SK-N-SH (cell line): ENCODE measurements at regions not wholly inside any gene's neighbourhood (a gene's known extent, or its start where the extent isn't known, plus 50 kb on each side); places are given as distances from the start of the nearest gene placed in this dataset.

ENCODE experiments used
- CTCF ChIA-PET: fragments of 300-600, 350-600 bp; formaldehyde crosslinking; extraction: SDS; loops from one replicate; lab custom pipeline; 2021; lab: Yijun Ruan, JAX
- POLR2A ChIA-PET: fragments of 350-600 bp; sonication (Branson Sonifier 250); formaldehyde crosslinking; extraction: SDS; loops from one replicate; lab custom pipeline; 2020; ENCODE audit warnings: antibody characterized with exemption, inconsistent platforms; lab: Yijun Ruan, JAX
- DNase-seq: peaks from one replicate; pipeline ENCODE4 v3.0.0; 2012
- H2AFZ ChIP-seq: fragments of 200-600 bp; sonication (generic); 2 replicates; pipeline ENCODE4 v1.8.1; 2016; ENCODE audit warnings: antibody characterized with exemption, mild to moderate bottlenecking, low read depth
- H3F3A ChIP-seq: fragments of 200-600 bp; sonication (generic); replicated peaks from 2 replicates; pipeline ENCODE3; 2016; ENCODE audit warnings: antibody characterized with exemption, mild to moderate bottlenecking; ENCODE audit not compliant: insufficient read depth
- H3K27ac ChIP-seq, 2 experiments: fragments of 200-500 bp in 1 of 2; fragments of 200-600 bp in 1 of 2; sonication (Bioruptor generic) in 1 of 2; sonication (generic), shearing (Covaris generic) in 1 of 2; 2 replicates each; pipeline versions ENCODE4 v1.5.1 to v1.6.1; 2014 to 2016; ENCODE audit warnings: low read depth in 2 of 2, inconsistent platforms in 1 of 2, low read length in 1 of 2, mild to moderate bottlenecking in 1 of 2, mixed read lengths in 1 of 2
- H3K27me3 ChIP-seq: fragments of 200-600 bp; sonication (generic), shearing (Covaris generic); 2 replicates; pipeline ENCODE4 v1.6.1; 2016; ENCODE audit warnings: mixed run types; ENCODE audit not compliant: insufficient read depth
- H3K36me3 ChIP-seq, 2 experiments: fragments of 200-500 bp in 1 of 2; fragments of 200-600 bp in 1 of 2; sonication (Bioruptor generic) in 1 of 2; sonication (generic) in 1 of 2; replicated peaks in 1 of 2; 2 replicates each; pipeline versions ENCODE3 to v1.5.1; 2014 to 2016; ENCODE audit warnings: low read length in 1 of 2, mild to moderate bottlenecking in 1 of 2; ENCODE audit not compliant: insufficient read depth in 2 of 2, control insufficient read depth in 1 of 2
- H3K4me1 ChIP-seq, 2 experiments: fragments of 200-500 bp in 1 of 2; fragments of 200-600 bp in 1 of 2; sonication (Bioruptor generic) in 1 of 2; sonication (generic), shearing (Covaris generic) in 1 of 2; 2 replicates each; pipeline versions ENCODE4 v1.5.1 to v1.6.1; 2014 to 2016; ENCODE audit warnings: low read depth in 1 of 2, low read length in 1 of 2, mixed run types in 1 of 2; ENCODE audit not compliant: insufficient read depth in 2 of 2, control insufficient read depth in 1 of 2
- H3K4me2 ChIP-seq: fragments of 200-600 bp; sonication (generic), shearing (Covaris generic); 2 replicates; pipeline ENCODE4 v1.6.1; 2017; ENCODE audit warnings: mixed run types
- H3K4me3 ChIP-seq, 2 experiments: fragments of 200-500 bp in 1 of 2; fragments of 200-600 bp in 1 of 2; sonication (Bioruptor generic) in 1 of 2; sonication (generic), shearing (Covaris generic) in 1 of 2; 2 replicates each; pipeline versions ENCODE4 v1.5.1 to v1.8.1; 2014 to 2016; ENCODE audit warnings: low read depth in 2 of 2, inconsistent platforms in 1 of 2, low read length in 1 of 2, mild to moderate bottlenecking in 1 of 2, mixed read lengths in 1 of 2, moderate library complexity in 1 of 2
- H3K79me2 ChIP-seq: fragments of 200-600 bp; sonication (generic); 2 replicates; pipeline ENCODE4 v1.8.1; 2017; ENCODE audit warnings: mild to moderate bottlenecking; ENCODE audit not compliant: insufficient read depth
- H3K9ac ChIP-seq: fragments of 200-600 bp; sonication (generic); 2 replicates; pipeline ENCODE4 v1.6.1; 2017; ENCODE audit warnings: mixed run types
- H3K9me2 ChIP-seq: fragments of 200-600 bp; sonication (generic); 2 replicates; pipeline ENCODE4 v1.6.1; 2017; ENCODE audit warnings: mixed run types
- H3K9me3 ChIP-seq: fragments of 200-600 bp; sonication (generic); 2 replicates; pipeline ENCODE4 v1.6.1; 2017; ENCODE audit warnings: mixed run types, mild to moderate bottlenecking, moderate library complexity
- H4K20me1 ChIP-seq: fragments of 200-600 bp; sonication (generic); 2 replicates; pipeline ENCODE4 v1.6.1; 2017; ENCODE audit warnings: mild to moderate bottlenecking, mixed run types; ENCODE audit not compliant: insufficient read depth
- CTCF ChIP-seq: fragments of 200-600 bp; sonication (generic); IDR thresholded peaks from 2 replicates; pipeline ENCODE4 v1.6.1; 2017; ENCODE audit warnings: antibody characterized with exemption, mild to moderate bottlenecking, moderate library complexity
- GABPA ChIP-seq: IDR thresholded peaks from 2 replicates; pipeline ENCODE4 v1.4.0; 2012; ENCODE audit warnings: low read depth, mild to moderate bottlenecking
- GATA2 ChIP-seq: sonication (generic); formaldehyde crosslinking; IDR thresholded peaks from 2 replicates; pipeline ENCODE4 v1.5.0; 2020; ENCODE audit warnings: mild to moderate bottlenecking, missing genetic modification reagents
- IRF3 ChIP-seq: fragments of 150-350 bp; IDR thresholded peaks from 2 replicates; pipeline ENCODE4 v1.6.1; 2016; ENCODE audit warnings: mild to moderate bottlenecking, low read depth, low read length
- JUND ChIP-seq: IDR thresholded peaks from 2 replicates; pipeline ENCODE4 v1.4.0; 2012
- MAX ChIP-seq: IDR thresholded peaks from 2 replicates; pipeline ENCODE4 v1.4.0; 2012; ENCODE audit warnings: low read depth
- MEF2A ChIP-seq: IDR thresholded peaks from 2 replicates; pipeline ENCODE4 v1.4.0; 2012; ENCODE audit warnings: low read depth, borderline replicate concordance
- NFIC ChIP-seq: IDR thresholded peaks from 2 replicates; pipeline ENCODE4 v1.4.0; 2012; ENCODE audit warnings: borderline replicate concordance
- NRF1 ChIP-seq: IDR thresholded peaks from 2 replicates; pipeline ENCODE4 v1.6.1; 2012; ENCODE audit warnings: low read depth, mild to moderate bottlenecking, low read length
- POLR2AphosphoS5 ChIP-seq: IDR thresholded peaks from 2 replicates; pipeline ENCODE4 v1.6.1; 2012; ENCODE audit warnings: low read depth, low read length
- RAD21 ChIP-seq: IDR thresholded peaks from 2 replicates; pipeline ENCODE4 v1.6.1; 2012; ENCODE audit warnings: mild to moderate bottlenecking, low read length
- RFX5 ChIP-seq: IDR thresholded peaks from 2 replicates; pipeline ENCODE4 v1.6.1; 2012; ENCODE audit warnings: mild to moderate bottlenecking, improper control_type of control experiment, low read length
- SMC3 ChIP-seq: IDR thresholded peaks from 2 replicates; pipeline ENCODE4 v1.6.1; 2012; ENCODE audit warnings: low read depth, low read length, improper control_type of control experiment
- USF1 ChIP-seq: IDR thresholded peaks from 2 replicates; pipeline ENCODE4 v1.4.0; 2012; ENCODE audit warnings: low read depth, borderline replicate concordance
- USF2 ChIP-seq: fragments of 150-350 bp; IDR thresholded peaks from 2 replicates; pipeline ENCODE4 v1.6.1; 2017; ENCODE audit warnings: antibody characterized with exemption, low read length, low read depth, borderline replicate concordance
- YY1 ChIP-seq: IDR thresholded peaks from 2 replicates; pipeline ENCODE4 v1.4.0; 2012; ENCODE audit warnings: low read depth, mild to moderate bottlenecking
- ZBTB33 ChIP-seq: IDR thresholded peaks from 2 replicates; pipeline ENCODE4 v1.4.0; 2012; ENCODE audit warnings: low read depth, borderline replicate concordance
- WGBS: methylation state at CpG from one replicate; pipeline ENCODE4 v1.1.6; 2017; ENCODE audit warnings: low lambda C conversion rate; 5-methylcytosine and 5-hydroxymethylcytosine counted together

- Histone ChIP-seq H3K36me3 (no peaks in the 10 kb centered on the region), H3K4me1 (no peaks in the 10 kb centered on the region; a peak in 1 of 4 replicates), H3K27me3 (no peaks in the 10 kb centered on the region), H2AFZ (no peak overlapping the region), H3K9me2 (no peaks in the 10 kb centered on the region), H3K4me2 (no peak overlapping the region), H3K9ac (no peak overlapping the region), H4K20me1 (no peaks in the 10 kb centered on the region), H3K27ac (no peak overlapping the region), H3K4me3 (no peak overlapping the region), H3K79me2 (no peaks in the 10 kb centered on the region), H3K9me3 (no peaks in the 10 kb centered on the region), H3F3A (no peaks in the 10 kb centered on the region)
- DNase-seq = no peak
- 84% methylated on average over 4 of the region's 4 CpGs for WGBS
- CTCF ChIA-PET = interaction anchor here (0.6 to 1.2 kb wide), 4 partner anchors 14 to 505 kb away, joined by 3 read pairs; no protein-coding TSS in a partner anchor
- POLR2A ChIA-PET = no interaction called here
- TF ChIP-seq CTCF = no peak
- no peak for TF ChIP-seq ZBTB33
Measured at GRCh38 chr18:60493066-60493465, 120.5 kb upstream of the MC4R start.

- Histone ChIP-seq H3K79me2 (no peaks in the 10 kb centered on the region), H3K4me2 (no peak overlapping the region), H4K20me1 (no peaks in the 10 kb centered on the region), H3K9me3 (no peaks in the 10 kb centered on the region), H3K27ac (no peak overlapping the region), H3K27me3 (no peaks in the 10 kb centered on the region), H3K36me3 (no peaks in the 10 kb centered on the region), H3K9ac (no peak overlapping the region), H3K9me2 (no peaks in the 10 kb centered on the region), H3F3A (no peaks in the 10 kb centered on the region), H2AFZ (no peak overlapping the region), H3K4me3 (no peak overlapping the region), H3K4me1 (peaks cover 0 to 14% of the 10 kb centered on the region in 2 experiments; a peak in 2 of 4 replicates)
- CTCF ChIA-PET = no interaction called here
- POLR2A ChIA-PET = no interaction called here
- TF ChIP-seq RAD21 = no peak
- TF ChIP-seq MAX = no peak
- TF ChIP-seq NRF1 = no peak
- TF ChIP-seq USF1 = no peak
- no peak for TF ChIP-seq SMC3
- TF ChIP-seq JUND = no peak
- TF ChIP-seq POLR2AphosphoS5 = no peak
- no peak for TF ChIP-seq GABPA
- TF ChIP-seq RFX5 = no peak
- TF ChIP-seq USF2 = no peak
- TF ChIP-seq NFIC = no peak
- TF ChIP-seq MEF2A = no peak
- no peak for TF ChIP-seq YY1
- TF ChIP-seq GATA2 (CRISPR knock-in tag) = no peak
- TF ChIP-seq IRF3 = no peak
- 89% methylated on average over 4 of the region's 4 CpGs for WGBS
- DNase-seq = no peak
Measured at GRCh38 chr18:60499675-60500074, 127.1 kb upstream of the MC4R start.
